Activated naive CD4-positive, alpha-beta T cell treated with anti-CD3 and anti-CD28 coated beads, Interleukin-2, amount 50 U/mL, for 72 hours (primary cell): ENCODE measurements at regions not wholly inside any gene's neighbourhood (a gene's known extent, or its start where the extent isn't known, plus 50 kb on each side); places are given as distances from the start of the nearest gene placed in this dataset.

ENCODE experiments used
- ATAC-seq, 2 donors: fragments of 150-1000 bp; cut with Tn5 transposase; 2 replicates each; pipeline ENCODE4 v1.10.0; 2021; ENCODE audit warnings: mild to moderate bottlenecking in 2 of 2, moderate library complexity in 2 of 2
- DNase-seq, 2 donors: peaks; one replicate each; pipeline ENCODE4 v3.0.0; 2021 to 2022; ENCODE audit warnings: low spot score in 2 of 2
- H3K27ac Mint-ChIP-seq, 2 donors: one replicate each; pipeline ENCODE4 v1.8.0; 2022; ENCODE audit warnings: mild to moderate bottlenecking in 2 of 2, mixed read lengths in 2 of 2
- H3K36me3 Mint-ChIP-seq, 2 donors: one replicate each; pipeline ENCODE4 v1.8.0; 2022; ENCODE audit warnings: mixed read lengths in 2 of 2
- H3K9me3 Mint-ChIP-seq, 2 donors: one replicate each; pipeline ENCODE4 v1.8.0; 2022; ENCODE audit warnings: mixed read lengths in 2 of 2

DNA sequence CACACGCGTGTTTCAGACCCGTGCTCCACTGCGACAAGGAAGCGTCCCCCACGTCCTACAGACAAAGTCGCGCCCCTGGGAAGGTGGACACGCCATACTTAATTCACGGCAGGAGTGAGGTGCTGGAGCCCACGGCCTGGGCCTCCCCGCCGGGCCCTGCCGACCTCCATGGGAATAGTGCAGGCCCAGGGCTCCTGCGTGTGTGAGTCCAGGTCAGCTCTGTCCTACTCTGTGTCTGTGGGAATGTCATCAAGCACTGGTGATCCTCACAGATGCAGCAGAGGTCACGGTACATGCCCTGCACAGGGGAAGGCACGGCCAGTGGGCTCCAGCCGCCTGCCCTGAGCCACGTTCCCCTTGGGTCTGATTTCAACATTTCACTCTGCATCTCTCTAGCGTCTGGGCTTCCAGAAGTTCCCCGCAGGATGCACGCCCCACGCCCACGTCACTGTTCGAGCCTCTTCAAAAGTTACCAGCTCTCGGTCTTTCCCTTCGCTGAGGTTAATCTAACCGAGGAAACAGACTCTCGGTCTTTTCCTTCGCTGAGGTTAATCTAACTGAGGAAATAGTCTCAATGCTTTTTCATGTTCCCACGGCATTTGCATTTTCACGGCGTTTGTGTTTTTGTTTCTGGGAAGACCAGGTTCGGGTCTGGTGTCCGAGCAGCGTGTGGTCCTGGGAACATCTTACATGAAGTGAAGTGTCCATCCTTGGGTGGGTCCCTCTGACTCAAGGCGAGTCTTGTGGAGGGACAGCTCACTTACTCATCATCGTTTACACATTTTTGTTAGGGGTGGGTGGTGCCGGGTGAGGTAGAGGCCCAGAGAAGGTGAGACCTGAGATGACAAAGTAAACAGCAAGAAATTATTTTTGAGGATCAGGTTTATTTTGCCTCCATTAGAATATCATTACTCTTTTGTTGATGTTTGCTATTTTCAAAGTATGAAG lies 157.3 kb upstream of the ALKAL2 start:
- Mint-ChIP-seq H3K27ac (no peak overlapping the region), H3K9me3 (no peaks in the 10 kb centered on the region), H3K36me3 (no peaks in the 10 kb centered on the region)
- ATAC-seq (peak; percentile 34 to 45), DNase-seq (no peak)

- H3K27ac Mint-ChIP-seq, result no peak overlapping the region
- DNase-seq (no peak), ATAC-seq (no peak)
- no peaks in the 10 kb centered on the region for H3K9me3 Mint-ChIP-seq
- no peaks in the 10 kb centered on the region for H3K36me3 Mint-ChIP-seq
These were observed 155.8 kb upstream of the ALKAL2 start for GRCh38 chr2:443741-444140.

GRCh38 chr2:443216-443615 lies 155.3 kb upstream of the ALKAL2 start:
- Mint-ChIP-seq H3K36me3 (no peaks in the 10 kb centered on the region), H3K9me3 (no peaks in the 10 kb centered on the region), H3K27ac (no peak overlapping the region)
- no peak for ATAC-seq
- no peak for DNase-seq

- ATAC-seq (peak in 1 of 2 donors; percentile 44), DNase-seq (no peak)
- H3K27ac Mint-ChIP-seq, result no peak overlapping the region
- H3K9me3 Mint-ChIP-seq, result no peaks in the 10 kb centered on the region
- no peaks in the 10 kb centered on the region for H3K36me3 Mint-ChIP-seq
These were observed 153.5 kb upstream of the ALKAL2 start for GRCh38 chr2:441258-442022.

GRCh38 chr2:440403-440740 lies 152.5 kb upstream of the ALKAL2 start:
- no peak for DNase-seq
- Mint-ChIP-seq H3K27ac (peak overlapping the region in 1 of 2 donors; percentile 19), H3K9me3 (no peaks in the 10 kb centered on the region), H3K36me3 (no peaks in the 10 kb centered on the region)
- no peak for ATAC-seq

DNA sequence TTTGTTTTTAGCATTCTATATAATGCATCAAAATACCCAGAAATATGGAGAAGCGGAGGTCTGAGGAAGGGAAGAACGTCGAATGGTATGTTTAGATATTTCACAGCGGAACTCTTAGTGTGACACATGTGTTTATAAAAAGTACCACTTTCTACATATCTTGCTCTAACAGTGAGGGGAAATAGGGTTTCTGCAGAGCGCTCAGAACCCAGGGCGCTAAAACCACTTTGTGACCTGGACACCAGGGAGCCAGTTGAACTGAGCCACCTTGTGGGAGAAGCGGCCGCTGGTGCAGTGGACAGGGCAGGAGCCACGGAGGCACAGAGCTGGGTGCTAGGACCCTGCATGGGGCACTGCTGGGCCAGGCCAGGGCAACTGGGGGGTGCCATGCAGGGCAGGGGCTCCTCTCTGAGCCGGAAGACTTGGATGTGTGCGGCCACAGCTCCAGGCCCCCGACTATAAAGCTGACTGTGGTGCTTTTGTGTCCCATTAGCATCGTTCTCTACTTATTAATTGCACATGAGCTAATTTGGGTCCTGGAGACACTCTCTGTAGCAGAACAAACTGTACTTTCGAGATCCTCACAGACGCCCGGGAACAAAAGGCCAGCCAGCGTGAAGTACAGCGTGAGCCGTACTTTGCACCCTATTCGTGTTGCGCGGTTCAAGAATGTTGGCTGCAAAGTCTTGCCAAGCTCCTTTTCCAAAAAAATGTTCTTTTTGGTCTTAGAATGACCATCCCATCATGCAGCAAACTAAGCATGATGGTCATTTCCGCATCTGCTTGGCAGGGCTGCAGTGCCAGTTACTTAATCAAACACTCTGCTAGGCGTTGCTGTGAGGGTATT lies 151.9 kb upstream of the ALKAL2 start:
- H3K36me3 Mint-ChIP-seq, result no peaks in the 10 kb centered on the region
- ATAC-seq (no peak), DNase-seq (no peak)
- H3K27ac Mint-ChIP-seq, result no peak overlapping the region
- H3K9me3 Mint-ChIP-seq, result no peaks in the 10 kb centered on the region

GRCh38 chr2:439077-439476 lies 151.2 kb upstream of the ALKAL2 start:
- Mint-ChIP-seq H3K9me3 (no peaks in the 10 kb centered on the region), H3K27ac (no peak overlapping the region), H3K36me3 (no peaks in the 10 kb centered on the region)
- no peak for ATAC-seq
- no peak for DNase-seq

- H3K27ac Mint-ChIP-seq, result peak overlapping the region in 1 of 2 donors; percentile 73
These were observed 150.0 kb upstream of the ALKAL2 start for GRCh38 chr2:437756-438393.

GRCh38 chr2:437180-437579 lies 149.3 kb upstream of the ALKAL2 start:
- DNase-seq (no peak), ATAC-seq (no peak)
- Mint-ChIP-seq H3K36me3 (no peaks in the 10 kb centered on the region), H3K9me3 (no peaks in the 10 kb centered on the region), H3K27ac (no peak overlapping the region)

More at GRCh38 chr2:437756-438393, 150.0 kb upstream of the ALKAL2 start:
- H3K36me3 Mint-ChIP-seq, result no peaks in the 10 kb centered on the region
- ATAC-seq (peak; percentile 69 to 95), DNase-seq (peak in 1 of 2 donors; percentile 28)
- no peaks in the 10 kb centered on the region for H3K9me3 Mint-ChIP-seq

DNA sequence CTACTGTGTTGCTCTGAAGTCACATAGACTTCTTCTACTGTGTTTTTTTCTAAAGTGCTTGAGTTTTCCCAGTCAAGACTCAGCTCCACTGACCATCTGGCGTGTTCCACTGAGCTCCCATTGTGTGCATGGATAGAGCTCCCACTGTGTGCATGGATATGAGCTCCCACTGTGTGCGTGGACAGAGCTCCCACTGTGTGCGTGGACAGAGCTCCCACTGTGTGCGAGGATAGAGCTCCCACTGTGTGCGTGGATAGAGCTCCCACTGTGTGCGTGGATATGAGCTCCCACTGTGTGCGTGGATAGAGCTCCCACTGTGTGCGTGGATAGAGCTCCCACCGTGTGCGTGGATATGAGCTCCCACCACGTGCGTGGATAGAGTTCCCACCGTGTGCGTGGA lies 148.3 kb upstream of the ALKAL2 start:
- Mint-ChIP-seq H3K27ac (no peak overlapping the region), H3K9me3 (no peaks in the 10 kb centered on the region), H3K36me3 (no peaks in the 10 kb centered on the region)
- ATAC-seq, result no peak
- no peak for DNase-seq

DNA sequence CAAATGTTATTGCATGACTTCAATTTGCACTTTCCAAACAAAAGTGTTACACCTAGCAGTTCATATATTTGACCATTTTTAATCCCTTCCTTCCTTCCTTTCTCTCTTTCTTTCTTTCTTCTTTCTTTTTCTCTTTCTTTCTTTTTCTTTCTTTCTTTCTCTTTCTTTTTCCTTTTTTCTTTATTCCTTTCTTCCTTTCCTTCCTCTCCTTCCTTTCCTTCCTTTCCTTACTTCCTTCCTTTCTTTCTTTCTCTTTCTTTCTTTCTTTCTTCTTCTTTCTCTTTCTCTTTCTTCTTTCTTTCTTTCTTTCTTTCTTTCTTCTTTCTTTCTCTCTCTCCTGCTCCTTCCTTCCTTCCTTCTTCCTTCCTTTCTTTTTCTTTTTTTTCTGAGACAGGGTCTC lies 146.7 kb upstream of the ALKAL2 start:
- H3K27ac Mint-ChIP-seq, result peak overlapping the region in 1 of 2 donors; percentile 91
- ATAC-seq (no peak), DNase-seq (no peak)
- H3K36me3 Mint-ChIP-seq, result peaks cover 0 to 9% of the 10 kb centered on the region in 2 donors
- H3K9me3 Mint-ChIP-seq, result no peaks in the 10 kb centered on the region

DNA sequence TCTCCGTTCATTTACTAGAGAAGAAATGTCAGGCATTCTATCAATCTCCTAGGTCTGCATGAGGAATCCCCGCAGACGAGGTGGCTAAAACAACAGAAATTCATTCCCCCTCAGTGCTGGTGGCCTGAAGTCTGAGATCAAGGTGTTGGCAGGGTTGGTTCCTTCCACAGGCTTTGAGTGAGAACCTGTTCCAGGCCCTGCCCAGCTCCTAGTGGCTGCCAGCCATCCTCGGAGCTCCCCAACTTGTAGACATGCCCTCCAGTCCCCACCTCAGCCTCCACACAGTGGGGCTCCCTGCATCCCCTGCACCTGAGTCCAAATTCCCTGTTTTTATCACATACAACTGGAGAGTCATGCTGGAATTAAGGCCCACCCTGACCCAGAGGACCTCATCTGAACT lies 145.3 kb upstream of the ALKAL2 start:
- no peak for ATAC-seq
- Mint-ChIP-seq H3K27ac (no peak overlapping the region), H3K36me3 (peaks cover 0 to 16% of the 10 kb centered on the region in 2 donors), H3K9me3 (no peaks in the 10 kb centered on the region)
- DNase-seq, result no peak

DNA sequence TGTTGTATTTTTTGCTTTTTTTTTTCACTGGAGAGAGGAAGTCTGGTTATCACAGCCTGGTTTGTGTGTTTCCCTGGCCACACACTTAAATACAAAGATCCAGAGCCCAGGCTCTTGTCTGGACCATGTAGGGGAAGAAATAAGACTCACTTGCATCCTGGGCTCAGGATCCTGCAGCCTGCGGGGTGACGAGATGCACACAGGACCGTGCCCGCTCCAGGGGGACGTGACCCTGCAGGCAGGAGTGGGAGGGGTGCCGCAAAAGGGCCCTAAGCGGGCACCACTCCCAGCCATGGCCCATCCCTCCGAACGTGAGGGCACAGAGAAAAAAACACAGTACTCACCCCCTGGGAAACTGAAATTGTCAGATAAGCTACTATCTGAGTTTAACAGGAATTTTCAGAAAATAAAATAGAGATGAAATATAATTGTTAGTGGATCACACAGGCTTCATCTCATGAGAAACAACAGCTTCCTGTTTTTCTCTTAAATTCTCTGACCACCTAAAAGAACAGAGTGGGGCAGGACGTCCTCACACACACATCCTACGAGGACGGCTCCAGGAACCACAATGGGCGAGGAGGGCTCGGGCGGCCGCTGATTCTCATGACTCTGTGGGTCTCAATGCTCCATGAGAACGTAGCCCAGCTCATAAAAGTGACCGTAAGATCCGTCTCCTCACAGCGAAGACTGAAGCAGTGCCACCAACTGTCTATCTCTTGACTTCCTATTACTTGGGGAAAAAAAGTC lies 142.6 kb upstream of the ALKAL2 start:
- Mint-ChIP-seq H3K27ac (peak overlapping the region; percentile 5 to 82), H3K9me3 (no peaks in the 10 kb centered on the region), H3K36me3 (peaks cover 0 to 16% of the 10 kb centered on the region in 2 donors)
- DNase-seq (no peak), ATAC-seq (peak; percentile 41 to 47)

- H3K27ac Mint-ChIP-seq, result peak overlapping the region; percentile 5 to 82
- H3K9me3 Mint-ChIP-seq, result no peaks in the 10 kb centered on the region
- peaks cover 0 to 16% of the 10 kb centered on the region in 2 donors for H3K36me3 Mint-ChIP-seq
- DNase-seq, result no peak
- ATAC-seq, result peak; percentile 30 to 85
These were observed 141.8 kb upstream of the ALKAL2 start for GRCh38 chr2:429575-430254.

DNA sequence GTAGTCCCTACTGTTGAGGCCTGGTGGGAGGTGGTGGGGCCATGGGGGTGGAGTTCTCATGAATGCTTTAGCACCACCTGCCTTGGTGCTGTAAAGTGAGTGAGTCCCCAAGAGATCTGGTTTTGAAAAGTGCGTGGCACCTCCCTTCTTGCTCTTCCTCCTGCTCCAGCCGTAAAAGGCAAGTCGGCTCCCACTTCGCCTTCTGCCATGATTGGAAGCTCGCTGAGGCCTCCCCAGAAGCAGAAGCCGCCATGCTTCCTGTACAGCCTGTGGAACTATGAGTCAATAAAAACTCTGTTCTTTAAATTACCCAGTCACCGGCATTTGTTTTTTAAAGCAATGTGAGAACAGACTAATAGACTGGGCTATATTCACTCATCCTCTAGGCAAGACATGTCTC lies 141.3 kb upstream of the ALKAL2 start:
- ATAC-seq (no peak), DNase-seq (no peak)
- Mint-ChIP-seq H3K9me3 (no peaks in the 10 kb centered on the region), H3K27ac (peak overlapping the region; percentile 5 to 82), H3K36me3 (peaks cover 0 to 16% of the 10 kb centered on the region in 2 donors)
